ENCODE measurements at regions not wholly inside any gene's neighbourhood (a gene's known extent, or its start where the extent isn't known, plus 50 kb on each side); places are given as distances from the start of the nearest gene placed in this dataset.

DNA sequence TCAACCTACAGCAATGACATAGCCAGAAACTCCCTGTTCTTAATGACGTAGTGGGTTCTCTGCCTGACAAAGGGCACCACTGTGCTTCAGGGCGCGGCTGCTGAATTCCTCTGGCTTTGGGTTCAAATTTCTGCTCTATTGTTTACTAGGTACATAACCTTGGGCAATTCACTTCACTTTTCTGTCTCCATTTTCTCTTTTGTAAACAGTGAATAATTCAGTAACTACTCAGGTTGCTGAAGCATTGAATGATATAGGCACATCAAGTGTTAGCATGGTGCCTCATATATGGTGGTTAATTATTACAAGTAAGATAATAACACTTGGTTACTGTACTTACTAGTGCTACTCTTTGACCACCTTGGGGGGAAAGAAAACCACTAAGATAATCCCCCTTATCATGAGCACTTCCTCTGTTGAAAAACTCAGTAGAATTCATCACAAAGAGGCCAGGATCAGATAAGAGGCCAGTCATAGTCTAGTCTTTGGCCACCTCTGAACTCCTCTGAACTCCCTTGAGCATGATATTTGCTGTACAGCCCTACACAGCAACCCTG lies 92.0 kb upstream of the AHR start:
- TF ChIP-seq POLR2A (IDR thresholded peaks at IDR 0.05; ENCODE audit: low read depth, low read length): no peak
- TF ChIP-seq GABPA (IDR thresholded peaks at IDR 0.05; ENCODE audit: low read depth): no peak
- no peak for TF ChIP-seq SUZ12 (IDR thresholded peaks at IDR 0.05; ENCODE audit: unreplicated experiment)
- no peak for TF ChIP-seq ZNF274 (IDR thresholded peaks at IDR 0.05; ENCODE audit: insufficient read depth, insufficient read length)
- TF ChIP-seq BHLHE40 (IDR thresholded peaks at IDR 0.05; ENCODE audit: borderline replicate concordance in 1 of 2, low read depth in 2 of 2, low read length in 1 of 2): 0 out of 4 replicates have a peak, but pooled peaks of 1 of the 2 experiments have one; percentile 6
- TF ChIP-seq, protein P1, sequence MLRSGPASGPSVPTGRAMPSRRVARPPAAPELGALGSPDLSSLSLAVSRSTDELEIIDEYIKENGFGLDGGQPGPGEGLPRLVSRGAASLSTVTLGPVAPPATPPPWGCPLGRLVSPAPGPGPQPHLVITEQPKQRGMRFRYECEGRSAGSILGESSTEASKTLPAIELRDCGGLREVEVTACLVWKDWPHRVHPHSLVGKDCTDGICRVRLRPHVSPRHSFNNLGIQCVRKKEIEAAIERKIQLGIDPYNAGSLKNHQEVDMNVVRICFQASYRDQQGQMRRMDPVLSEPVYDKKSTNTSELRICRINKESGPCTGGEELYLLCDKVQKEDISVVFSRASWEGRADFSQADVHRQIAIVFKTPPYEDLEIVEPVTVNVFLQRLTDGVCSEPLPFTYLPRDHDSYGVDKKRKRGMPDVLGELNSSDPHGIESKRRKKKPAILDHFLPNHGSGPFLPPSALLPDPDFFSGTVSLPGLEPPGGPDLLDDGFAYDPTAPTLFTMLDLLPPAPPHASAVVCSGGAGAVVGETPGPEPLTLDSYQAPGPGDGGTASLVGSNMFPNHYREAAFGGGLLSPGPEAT (IDR thresholded peaks at IDR 0.05; ENCODE audit: low read depth): no peak; the same call in 1 of the 2 replicates
- TF ChIP-seq SMAD5 (IDR thresholded peaks at IDR 0.05; ENCODE audit: low read depth): no peak
- TF ChIP-seq, protein P2, sequence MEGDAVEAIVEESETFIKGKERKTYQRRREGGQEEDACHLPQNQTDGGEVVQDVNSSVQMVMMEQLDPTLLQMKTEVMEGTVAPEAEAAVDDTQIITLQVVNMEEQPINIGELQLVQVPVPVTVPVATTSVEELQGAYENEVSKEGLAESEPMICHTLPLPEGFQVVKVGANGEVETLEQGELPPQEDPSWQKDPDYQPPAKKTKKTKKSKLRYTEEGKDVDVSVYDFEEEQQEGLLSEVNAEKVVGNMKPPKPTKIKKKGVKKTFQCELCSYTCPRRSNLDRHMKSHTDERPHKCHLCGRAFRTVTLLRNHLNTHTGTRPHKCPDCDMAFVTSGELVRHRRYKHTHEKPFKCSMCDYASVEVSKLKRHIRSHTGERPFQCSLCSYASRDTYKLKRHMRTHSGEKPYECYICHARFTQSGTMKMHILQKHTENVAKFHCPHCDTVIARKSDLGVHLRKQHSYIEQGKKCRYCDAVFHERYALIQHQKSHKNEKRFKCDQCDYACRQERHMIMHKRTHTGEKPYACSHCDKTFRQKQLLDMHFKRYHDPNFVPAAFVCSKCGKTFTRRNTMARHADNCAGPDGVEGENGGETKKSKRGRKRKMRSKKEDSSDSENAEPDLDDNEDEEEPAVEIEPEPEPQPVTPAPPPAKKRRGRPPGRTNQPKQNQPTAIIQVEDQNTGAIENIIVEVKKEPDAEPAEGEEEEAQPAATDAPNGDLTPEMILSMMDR (IDR thresholded peaks at IDR 0.05 in 2 of 3, conservative IDR thresholded peaks at IDR 0.05 in 1 of 3; ENCODE audit: control insufficient read depth in 2 of 3, extremely low read depth in 1 of 3, insufficient read depth in 1 of 3, low read depth in 3 of 3, low read length in 3 of 3): no peak
- TF ChIP-seq RBBP5 (conservative IDR thresholded peaks at IDR 0.05): no peak
- no peak for TF ChIP-seq EGR1 (IDR thresholded peaks at IDR 0.05; ENCODE audit: borderline replicate concordance in 1 of 2, low read depth in 2 of 2, low read length in 2 of 2)
- TF ChIP-seq FOS (IDR thresholded peaks at IDR 0.05; ENCODE audit: borderline replicate concordance, extremely low read depth, insufficient read length): no peak
- no peak for TF ChIP-seq JUND (IDR thresholded peaks at IDR 0.05; ENCODE audit: low read depth, low read length)
- no peak for TF ChIP-seq BMI1 (IDR thresholded peaks at IDR 0.05; ENCODE audit: borderline replicate concordance)
- TF ChIP-seq EP300 (IDR thresholded peaks at IDR 0.05; ENCODE audit: borderline replicate concordance in 1 of 2, control insufficient read depth in 1 of 2, low read depth in 2 of 2, low read length in 2 of 2): no peak; a peak in 1 of 4 replicates
